ENCODE measurements at regions not wholly inside any gene's neighbourhood (a gene's known extent, or its start where the extent isn't known, plus 50 kb on each side); places are given as distances from the start of the nearest gene placed in this dataset.

GRCh38 chr13:29706923-29707322, 111.4 kb upstream of the SLC7A1 start:
- H3K4me1 ChIP-seq: no peaks in the 10 kb centered on the region
- TF ChIP-seq CTCF (IDR thresholded peaks at IDR 0.05) (no peak), POLR2A (IDR thresholded peaks at IDR 0.05) (no peak)
- no peak overlapping the region for H3K4me3 ChIP-seq
- no peaks in the 10 kb centered on the region for H3K36me3 ChIP-seq
- DNase-seq (no peak), ATAC-seq (peak in 3 of 4 donors; percentile 23 to 67 (median 26))
- no peaks in the 10 kb centered on the region for H3K27me3 ChIP-seq
- WGBS (ENCODE audit: insufficient coverage, low coverage, low lambda C conversion rate, missing lambda C conversion rate): 60% methylated on average over 9 of the region's 9 CpGs
- no peak overlapping the region for H3K27ac ChIP-seq
- intact Hi-C loops (cut with DNase I): no loop called here
- no peaks in the 10 kb centered on the region for H3K9me3 ChIP-seq

GRCh38 chr13:29704648-29705047, 109.2 kb upstream of the SLC7A1 start:
- Histone ChIP-seq H3K36me3 (no peaks in the 10 kb centered on the region), H3K27me3 (no peaks in the 10 kb centered on the region), H3K4me3 (no peak overlapping the region), H3K4me1 (no peaks in the 10 kb centered on the region), H3K27ac (no peak overlapping the region), H3K9me3 (no peaks in the 10 kb centered on the region)
- intact Hi-C loops (cut with DNase I): no loop called here
- no peak for TF ChIP-seq POLR2A (IDR thresholded peaks at IDR 0.05)
- no peak for TF ChIP-seq CTCF (IDR thresholded peaks at IDR 0.05)
- ATAC-seq (no peak), DNase-seq (no peak)
- 48% methylated on average over 3 of the region's 3 CpGs for WGBS (ENCODE audit: insufficient coverage, low coverage, low lambda C conversion rate, missing lambda C conversion rate)

GRCh38 chr13:29703421-29703820, 107.9 kb upstream of the SLC7A1 start:
- ATAC-seq (no peak), DNase-seq (no peak)
- Histone ChIP-seq H3K4me1 (no peaks in the 10 kb centered on the region), H3K9me3 (no peaks in the 10 kb centered on the region), H3K27me3 (no peaks in the 10 kb centered on the region), H3K27ac (no peak overlapping the region), H3K4me3 (no peak overlapping the region), H3K36me3 (no peaks in the 10 kb centered on the region)
- intact Hi-C loops (cut with DNase I): no loop called here
- TF ChIP-seq POLR2A (IDR thresholded peaks at IDR 0.05) (no peak), CTCF (IDR thresholded peaks at IDR 0.05) (no peak)
- 47% methylated on average over 4 of the region's 4 CpGs for WGBS (ENCODE audit: insufficient coverage, low coverage, low lambda C conversion rate, missing lambda C conversion rate)

- DNase-seq: peak in 1 of 3 donors; percentile 44
- intact Hi-C loops (cut with DNase I): no loop called here
- TF ChIP-seq CTCF (IDR thresholded peaks at IDR 0.05): no peak
- no peak for TF ChIP-seq POLR2A (IDR thresholded peaks at IDR 0.05)
- Histone ChIP-seq H3K36me3 (no peaks in the 10 kb centered on the region), H3K4me1 (no peaks in the 10 kb centered on the region), H3K9me3 (no peaks in the 10 kb centered on the region), H3K4me3 (no peak overlapping the region), H3K27ac (no peak overlapping the region), H3K27me3 (no peaks in the 10 kb centered on the region)
- peak; percentile 56 to 87 (median 70) for ATAC-seq
- 58% methylated on average over 12 of the region's 13 CpGs for WGBS (ENCODE audit: insufficient coverage, low coverage, low lambda C conversion rate, missing lambda C conversion rate)
Observed at GRCh38 chr13:29702912-29703351, 107.4 kb upstream of the SLC7A1 start.

- WGBS (ENCODE audit: insufficient coverage, low coverage, low lambda C conversion rate, missing lambda C conversion rate): 68% methylated on average over 3 of the region's 3 CpGs
Observed at GRCh38 chr13:29698106-29698505, 102.6 kb upstream of the SLC7A1 start.

More at GRCh38 chr13:29698106-29698505, 102.6 kb upstream of the SLC7A1 start:
- Histone ChIP-seq H3K4me1 (no peaks in the 10 kb centered on the region), H3K27me3 (no peaks in the 10 kb centered on the region), H3K36me3 (no peaks in the 10 kb centered on the region), H3K27ac (no peak overlapping the region), H3K4me3 (no peak overlapping the region), H3K9me3 (no peaks in the 10 kb centered on the region)
- ATAC-seq (no peak), DNase-seq (no peak)
- intact Hi-C loops (cut with DNase I): no loop called here
- TF ChIP-seq POLR2A (IDR thresholded peaks at IDR 0.05): no peak
- no peak for TF ChIP-seq CTCF (IDR thresholded peaks at IDR 0.05)

All from right lobe of liver (tissue), 6 donors.